Suprapubic skin (tissue), 4 donors: ENCODE measurements at regions not wholly inside any gene's neighbourhood (a gene's known extent, or its start where the extent isn't known, plus 50 kb on each side); places are given as distances from the start of the nearest gene placed in this dataset.

Source experiments
- CTCF ChIP-seq, 2 donors: fragments of 200-600 bp in 1 of 2; fragments of 450-650 bp in 1 of 2; sonication (generic) in 1 of 2; IDR thresholded peaks; one replicate each; pipeline ENCODE4 v1.5.1; 2016 to 2019; ENCODE audit warnings: antibody characterized with exemption in 2 of 2, mild to moderate bottlenecking in 1 of 2, moderate library complexity in 1 of 2
- EP300 ChIP-seq: sonication (generic); formaldehyde crosslinking; IDR thresholded peaks from one replicate; pipeline ENCODE4 v1.6.1; 2017; ENCODE audit warnings: antibody characterized with exemption
- POLR2A ChIP-seq, 2 donors: fragments of 450-650 bp; IDR thresholded peaks; one replicate each; pipeline ENCODE4 v1.6.1; 2017; ENCODE audit warnings: antibody characterized with exemption in 2 of 2, mild to moderate bottlenecking in 2 of 2, moderate library complexity in 2 of 2
- POLR2AphosphoS5 ChIP-seq, 3 donors: sonication (generic); formaldehyde crosslinking; IDR thresholded peaks; one replicate each; pipeline ENCODE4 v1.6.1; 2017; ENCODE audit warnings: antibody characterized with exemption in 3 of 3

GRCh38 chr10:10385831-10386230, 631.8 kb upstream of the CELF2 start:
- TF ChIP-seq CTCF (IDR thresholded peaks at IDR 0.05), result no peak
- no peak for TF ChIP-seq POLR2AphosphoS5 (IDR thresholded peaks at IDR 0.05)
- TF ChIP-seq EP300, result no peak
- no peak for TF ChIP-seq POLR2A (IDR thresholded peaks at IDR 0.05)
